Duodenal mucosa (tissue), 2 donors: ENCODE measurements at regions not wholly inside any gene's neighbourhood (a gene's known extent, or its start where the extent isn't known, plus 50 kb on each side); places are given as distances from the start of the nearest gene placed in this dataset.

Experiments
- H3K27ac ChIP-seq: one replicate; pipeline ENCODE4 v1.7.0; 2013; ENCODE audit warnings: low read depth, low read length
- H3K27me3 ChIP-seq, 2 donors: one replicate each; pipeline ENCODE4 v1.7.0; 2013; ENCODE audit warnings: low read length in 2 of 2, control low read depth in 1 of 2; ENCODE audit not compliant: insufficient read depth in 2 of 2, control insufficient read depth in 1 of 2
- H3K36me3 ChIP-seq, 2 donors: one replicate each; pipeline ENCODE4 v1.7.0; 2013; ENCODE audit warnings: low read length in 2 of 2, control low read depth in 1 of 2; ENCODE audit not compliant: insufficient read depth in 2 of 2, control insufficient read depth in 1 of 2
- H3K4me1 ChIP-seq, 2 donors: one replicate each; pipeline ENCODE4 v1.7.0; 2013; ENCODE audit warnings: low read length in 2 of 2, control low read depth in 1 of 2; ENCODE audit not compliant: insufficient read depth in 2 of 2, control insufficient read depth in 1 of 2
- H3K4me3 ChIP-seq, 2 donors: one replicate each; pipeline ENCODE4 v1.7.0; 2013; ENCODE audit warnings: low read length in 2 of 2, low read depth in 1 of 2
- H3K9ac ChIP-seq, 2 donors: one replicate each; pipeline ENCODE4 v1.7.0; 2013; ENCODE audit warnings: low read length in 2 of 2, low read depth in 1 of 2
- H3K9me3 ChIP-seq, 2 donors: one replicate each; pipeline ENCODE4 v1.7.0; 2013; ENCODE audit warnings: low read length in 2 of 2, control low read depth in 1 of 2; ENCODE audit not compliant: control insufficient read depth in 1 of 2

DNA sequence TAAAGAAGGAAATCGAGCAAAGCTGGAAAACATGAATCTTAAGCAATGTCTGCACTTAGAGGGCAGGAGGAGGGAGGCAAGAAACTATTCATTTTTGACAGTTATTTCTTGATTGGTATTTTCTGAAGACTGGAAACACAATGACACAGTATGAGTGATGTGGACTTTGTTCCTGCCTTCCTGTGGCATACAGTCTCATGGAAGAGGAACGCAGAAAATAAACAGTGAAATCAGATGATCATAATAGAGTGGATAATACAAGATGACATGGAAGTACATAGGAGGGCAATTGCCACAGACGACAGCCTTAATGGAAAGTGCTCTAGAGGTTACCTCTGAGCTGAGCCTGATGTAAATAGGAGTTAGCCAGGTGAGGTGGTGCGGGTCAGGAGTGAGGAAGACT, 140.4 kb upstream of the MAX start:
- Histone ChIP-seq H3K27me3 (no peaks in the 10 kb centered on the region), H3K9ac (no peak overlapping the region), H3K4me3 (no peak overlapping the region), H3K9me3 (no peaks in the 10 kb centered on the region), H3K27ac (no peak overlapping the region), H3K36me3 (no peaks in the 10 kb centered on the region), H3K4me1 (peaks cover 29 to 46% of the 10 kb centered on the region in 2 donors)

DNA sequence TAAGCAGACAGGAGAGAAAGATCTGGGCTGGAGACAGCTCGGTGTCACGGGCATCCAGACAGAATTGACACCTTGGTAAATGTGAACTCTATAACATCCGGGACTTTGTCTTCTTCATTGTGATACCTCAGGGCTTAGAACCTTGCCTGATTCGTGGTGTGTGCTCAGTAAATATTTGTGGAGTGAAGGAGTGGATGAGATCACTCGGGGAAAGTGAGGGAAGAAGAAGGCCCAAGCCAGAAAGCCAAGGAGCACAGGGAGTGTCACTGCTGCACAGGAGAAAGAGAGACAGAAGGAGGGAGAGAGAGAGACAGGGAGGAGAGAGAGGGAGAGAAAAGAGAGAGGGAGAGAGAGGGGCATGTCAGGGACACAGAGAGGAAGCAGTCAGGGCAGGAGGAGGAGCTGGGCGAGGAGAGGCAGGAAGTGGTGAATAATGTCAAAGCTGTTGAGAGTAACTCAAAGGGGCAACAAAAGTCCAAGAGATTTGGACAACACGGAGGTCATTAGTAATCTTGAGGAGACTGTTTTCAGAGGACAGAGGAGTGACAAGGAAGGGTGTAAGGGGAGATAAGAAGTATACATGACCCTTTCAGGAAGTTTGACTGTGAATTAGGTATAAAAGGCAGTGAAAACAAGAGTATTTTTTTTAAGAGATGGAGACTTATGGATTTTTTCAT, 141.6 kb upstream of the MAX start:
- no peak overlapping the region for H3K27ac ChIP-seq
- peaks cover 18 to 36% of the 10 kb centered on the region in 2 donors for H3K4me1 ChIP-seq
- H3K9me3 ChIP-seq, result no peaks in the 10 kb centered on the region
- H3K27me3 ChIP-seq, result no peaks in the 10 kb centered on the region
- H3K4me3 ChIP-seq, result no peak overlapping the region
- no peaks in the 10 kb centered on the region for H3K36me3 ChIP-seq
- no peak overlapping the region for H3K9ac ChIP-seq

DNA sequence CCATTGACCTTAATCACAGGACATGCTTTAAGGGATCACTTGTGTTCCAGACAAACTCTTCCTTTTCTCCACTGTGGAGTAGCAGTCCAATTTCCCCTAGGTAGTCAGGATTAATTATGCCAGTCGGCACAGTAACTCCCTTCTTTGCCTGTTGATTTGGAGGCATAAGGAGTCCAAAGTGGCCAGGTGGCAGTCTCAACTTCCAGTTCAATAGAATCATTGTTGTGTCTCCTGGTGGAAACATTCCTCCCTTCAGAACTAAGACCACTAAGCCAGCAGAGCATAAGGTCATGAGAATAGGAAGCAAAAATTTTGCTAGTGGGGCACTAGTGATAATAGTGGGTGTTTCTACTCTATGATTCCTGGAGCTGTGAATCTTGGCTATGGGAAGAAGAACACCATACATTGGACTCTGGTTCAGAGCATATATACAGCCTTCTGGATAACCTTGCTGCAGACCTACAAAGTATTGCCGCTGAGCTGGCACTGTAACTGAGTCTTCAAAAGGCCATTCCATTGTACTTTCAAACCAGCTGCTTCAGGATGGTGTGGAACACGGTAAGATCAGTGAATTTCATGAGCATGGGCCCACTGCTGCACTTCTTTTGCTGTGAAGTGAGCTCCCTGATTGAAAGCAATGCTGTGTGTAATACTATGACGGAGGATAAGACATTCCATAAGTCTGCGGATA, 147.3 kb upstream of the MAX start:
- Histone ChIP-seq H3K27me3 (no peaks in the 10 kb centered on the region), H3K4me1 (peaks cover 0 to 1% of the 10 kb centered on the region in 2 donors), H3K9ac (no peak overlapping the region), H3K9me3 (no peaks in the 10 kb centered on the region), H3K27ac (no peak overlapping the region), H3K36me3 (no peaks in the 10 kb centered on the region), H3K4me3 (no peak overlapping the region)

DNA sequence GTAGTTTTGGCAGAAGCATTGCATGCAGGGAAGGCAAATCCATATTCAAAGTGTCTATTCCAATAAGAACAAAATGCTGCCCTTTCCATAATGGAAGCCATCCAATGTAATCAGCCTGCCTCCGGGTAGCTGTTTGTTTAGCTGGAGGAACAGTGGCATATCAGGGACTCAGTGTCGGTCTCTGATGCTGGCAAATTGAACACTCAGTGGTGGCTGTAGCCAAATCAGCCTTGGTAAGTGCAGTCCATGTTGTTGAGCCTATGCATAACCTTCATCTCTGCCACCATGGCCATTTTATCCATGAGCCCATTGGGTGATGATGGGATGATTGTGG, 147.8 kb upstream of the MAX start:
- no peaks in the 10 kb centered on the region for H3K9me3 ChIP-seq
- H3K9ac ChIP-seq, result no peak overlapping the region
- no peak overlapping the region for H3K4me3 ChIP-seq
- no peak overlapping the region for H3K27ac ChIP-seq
- H3K27me3 ChIP-seq, result no peaks in the 10 kb centered on the region
- H3K4me1 ChIP-seq, result peaks cover 3 to 5% of the 10 kb centered on the region in 2 donors
- H3K36me3 ChIP-seq, result no peaks in the 10 kb centered on the region

DNA sequence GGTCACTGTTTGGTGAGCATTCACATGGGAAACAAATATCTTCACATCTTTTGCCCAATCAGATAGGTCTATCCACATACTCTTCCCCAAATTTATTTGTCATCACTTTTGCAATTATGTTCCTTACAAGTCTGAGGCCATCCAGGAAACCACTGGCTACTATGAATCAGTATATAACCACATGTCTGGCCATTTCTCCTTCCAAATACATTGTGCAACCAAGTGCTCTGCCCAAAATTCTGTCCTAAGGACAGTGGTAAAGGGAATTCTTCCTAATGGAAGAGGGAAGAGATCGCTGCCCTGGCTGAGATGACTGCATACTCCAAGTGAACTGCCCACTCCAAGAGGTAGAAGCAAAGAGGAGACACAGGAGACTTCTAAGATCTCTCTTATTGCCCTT, 148.9 kb upstream of the MAX start:
- peaks cover 12 to 13% of the 10 kb centered on the region in 2 donors for H3K4me1 ChIP-seq
- H3K27me3 ChIP-seq, result no peaks in the 10 kb centered on the region
- H3K27ac ChIP-seq, result no peak overlapping the region
- H3K9ac ChIP-seq, result no peak overlapping the region
- no peaks in the 10 kb centered on the region for H3K9me3 ChIP-seq
- H3K4me3 ChIP-seq, result no peak overlapping the region
- H3K36me3 ChIP-seq, result no peaks in the 10 kb centered on the region

DNA sequence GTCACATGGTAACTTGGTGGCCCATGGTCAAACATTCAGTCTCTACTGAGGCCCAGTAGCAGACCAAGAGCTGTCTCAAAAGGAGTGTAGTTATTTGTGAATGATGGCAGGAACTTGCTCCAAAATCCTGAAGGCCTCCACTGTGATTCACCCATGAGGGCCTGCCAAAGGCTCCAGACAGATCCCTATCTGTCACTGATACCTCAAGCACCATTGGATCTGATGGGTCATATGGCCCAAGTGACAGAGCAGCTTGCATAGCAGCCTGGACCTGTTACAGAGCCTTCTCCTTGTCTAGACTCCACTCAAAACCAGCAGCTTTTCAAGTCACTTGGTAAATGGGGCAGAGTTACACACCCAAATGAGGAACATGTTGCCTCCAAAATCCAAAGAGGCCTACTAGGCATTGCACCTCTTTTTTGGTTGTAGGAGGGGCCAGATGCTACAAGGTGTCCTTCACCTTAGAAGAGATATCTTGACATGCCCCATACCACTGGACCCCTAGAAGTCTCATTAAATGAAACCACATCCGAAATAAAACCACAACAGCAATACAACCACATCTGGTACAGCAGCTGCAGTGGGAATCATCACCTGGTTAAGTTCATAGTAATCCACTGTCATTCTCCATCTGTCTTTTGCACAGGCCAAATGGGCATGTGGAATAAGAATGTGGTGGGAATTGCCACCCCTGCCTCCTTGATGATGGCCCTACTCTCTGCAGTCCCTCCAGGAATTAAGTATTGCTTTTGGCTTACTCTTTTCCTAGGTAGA, 150.4 kb upstream of the MAX start:
- Histone ChIP-seq H3K9me3 (no peaks in the 10 kb centered on the region), H3K4me1 (peaks cover 17 to 19% of the 10 kb centered on the region in 2 donors)

DNA sequence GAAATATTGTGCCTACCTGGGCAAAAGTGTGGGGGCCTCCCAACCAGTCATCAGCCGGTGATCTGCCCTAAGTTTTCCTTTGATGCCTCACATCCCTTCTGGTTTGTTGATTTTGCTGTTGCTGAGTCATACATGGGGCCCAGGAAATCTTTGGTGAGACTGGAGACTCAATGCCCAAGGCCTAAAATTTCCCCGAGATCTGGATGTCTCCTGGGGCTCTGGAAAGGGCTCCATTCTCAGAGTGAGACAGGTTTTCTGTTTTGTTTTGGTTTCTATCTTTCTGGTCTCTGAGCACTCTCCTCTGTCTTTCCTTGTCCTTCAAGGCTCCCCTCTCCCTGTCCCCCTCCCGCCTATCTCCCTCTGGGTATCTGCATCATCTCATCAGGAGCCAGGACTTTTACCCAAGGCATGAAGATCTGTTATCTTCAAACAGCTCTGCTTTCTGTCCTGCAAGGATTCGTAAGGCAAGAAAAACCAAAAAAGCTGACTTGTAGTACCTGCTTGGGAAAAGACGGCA, 152.8 kb upstream of the MAX start:
- Histone ChIP-seq H3K4me3 (peak overlapping the region in 1 of 2 donors; percentile 54), H3K9ac (peak overlapping the region in 1 of 2 donors; percentile 55), H3K4me1 (peaks cover 17 to 19% of the 10 kb centered on the region in 2 donors), H3K27me3 (no peaks in the 10 kb centered on the region), H3K27ac (peak overlapping the region; percentile 12), H3K9me3 (peaks cover 0 to 3% of the 10 kb centered on the region in 2 donors), H3K36me3 (peaks cover 0 to 3% of the 10 kb centered on the region in 2 donors)

More for the DNA sequence above, 150.4 kb upstream of the MAX start:
- no peak overlapping the region for H3K9ac ChIP-seq
- H3K27ac ChIP-seq, result no peak overlapping the region
- H3K27me3 ChIP-seq, result no peaks in the 10 kb centered on the region
- no peaks in the 10 kb centered on the region for H3K36me3 ChIP-seq
- H3K4me3 ChIP-seq, result no peak overlapping the region

DNA sequence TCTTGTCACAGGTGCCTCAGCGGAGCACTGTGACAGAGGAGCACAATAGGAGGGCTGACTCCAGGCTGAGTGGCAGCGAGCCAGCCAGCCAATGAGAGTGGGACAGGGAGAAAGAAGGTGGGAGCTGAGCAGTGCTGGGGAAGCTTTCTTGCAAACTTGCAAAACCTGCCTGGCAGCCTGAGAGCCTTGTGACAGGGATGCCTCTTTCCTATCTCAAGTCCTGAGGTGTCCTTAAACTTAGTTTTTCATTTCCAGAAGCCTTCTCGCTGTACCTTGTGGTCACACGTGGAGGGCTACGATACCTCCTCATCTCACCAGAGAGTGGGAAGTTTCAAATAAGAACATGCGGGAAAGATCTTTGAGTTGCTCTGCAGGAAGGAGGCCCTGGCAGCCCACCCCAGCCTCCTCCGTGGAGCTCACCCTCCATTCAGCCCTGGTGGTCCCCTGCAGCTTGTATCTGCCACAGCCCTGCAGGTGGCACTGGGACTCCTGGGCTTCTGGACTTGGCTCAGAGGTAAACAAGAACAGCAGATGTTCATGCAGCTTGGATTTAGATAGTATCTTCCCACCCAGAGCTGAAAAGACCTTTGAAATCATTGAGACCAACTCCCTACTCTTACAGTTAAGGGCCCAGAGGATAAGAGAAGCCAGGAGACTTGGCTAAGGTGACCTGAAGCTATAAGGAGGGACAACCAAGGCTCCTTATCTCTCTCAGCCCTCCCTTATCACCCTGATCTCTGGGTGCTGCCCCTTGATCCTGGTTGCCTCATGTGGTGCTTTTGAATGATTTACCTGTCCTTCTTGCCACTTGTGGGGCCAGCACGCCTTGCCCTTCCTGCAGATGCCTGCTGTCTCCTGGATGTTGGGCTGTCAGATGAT, 153.5 kb upstream of the MAX start:
- H3K27me3 ChIP-seq, result no peaks in the 10 kb centered on the region
- peak overlapping the region in 1 of 2 donors; percentile 55 for H3K9ac ChIP-seq
- H3K36me3 ChIP-seq, result peaks cover 0 to 3% of the 10 kb centered on the region in 2 donors
- peaks cover 0 to 3% of the 10 kb centered on the region in 2 donors for H3K9me3 ChIP-seq
- peak overlapping the region; percentile 28 for H3K27ac ChIP-seq
- peak overlapping the region; percentile 54 to 57 for H3K4me3 ChIP-seq
- H3K4me1 ChIP-seq, result peaks cover 17 to 19% of the 10 kb centered on the region in 2 donors

DNA sequence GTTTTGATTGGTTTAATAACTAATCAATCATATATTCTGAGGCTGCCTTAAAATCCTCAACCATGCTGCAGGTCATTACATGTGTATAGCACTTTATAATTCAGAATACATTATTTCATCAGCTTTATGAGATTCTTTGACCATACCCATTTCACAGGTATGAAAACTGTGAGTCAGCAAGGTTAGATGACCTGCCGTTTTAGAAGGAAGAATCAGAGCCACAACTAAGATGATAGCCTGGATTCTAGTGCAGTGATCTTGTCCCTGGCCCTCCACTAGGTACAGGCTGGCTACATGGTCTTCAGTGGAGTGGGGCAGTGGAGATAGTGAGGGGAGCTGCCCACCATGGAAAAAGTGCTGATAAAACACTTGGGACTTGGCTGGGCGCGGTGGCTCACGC, 154.4 kb upstream of the MAX start:
- H3K4me1 ChIP-seq, result peaks cover 17 to 19% of the 10 kb centered on the region in 2 donors
- no peak overlapping the region for H3K9ac ChIP-seq
- no peak overlapping the region for H3K27ac ChIP-seq
- H3K36me3 ChIP-seq, result peaks cover 0 to 3% of the 10 kb centered on the region in 2 donors
- H3K27me3 ChIP-seq, result no peaks in the 10 kb centered on the region
- H3K4me3 ChIP-seq, result no peak overlapping the region
- peaks cover 0 to 3% of the 10 kb centered on the region in 2 donors for H3K9me3 ChIP-seq
